Naive thymus-derived CD4-positive, alpha-beta T cell (primary cell): ENCODE measurements at regions not wholly inside any gene's neighbourhood (a gene's known extent, or its start where the extent isn't known, plus 50 kb on each side); places are given as distances from the start of the nearest gene placed in this dataset.
A peak's percentile ranks its signal among the peaks of the same experiment; 100 is the strongest.
"Not testable (repeated sequence)": the region's sequence is repeated elsewhere in the genome, so short reads cannot be mapped to it uniquely, and the experiment has no call there.

Experiments used
- ATAC-seq: fragments of 150-1000 bp; cut with Tn5 transposase; 2 replicates; pipeline ENCODE4 v1.10.0; 2021; ENCODE audit warnings: mild to moderate bottlenecking, moderate library complexity
- CTCF ChIA-PET: fragments of 350-600 bp; sonication (Branson Sonifier 250); formaldehyde crosslinking; loops from one replicate; lab custom pipeline; 2021; ENCODE audit warnings: antibody characterized with exemption; lab: Charles Lee
- POLR2A ChIA-PET: fragments of 350-600 bp; sonication (Branson Sonifier 250); formaldehyde crosslinking; loops from one replicate; lab custom pipeline; 2021; ENCODE audit warnings: antibody characterized with exemption, inconsistent platforms; lab: Charles Lee
- DNase-seq, 9 donors: peaks; one replicate each; pipeline versions ENCODE4 v3.0.0 to v3.0.0-alpha.2; 2020 to 2022; ENCODE audit warnings: mixed read lengths in 1 of 9
- H3K27ac ChIP-seq: one replicate; pipeline ENCODE4 v1.7.0; 2013; ENCODE audit warnings: mild to moderate bottlenecking, low read depth, low read length, moderate library complexity
- H3K27me3 ChIP-seq, 2 donors: one replicate each; pipeline ENCODE4 v1.7.0; 2013; ENCODE audit warnings: low read length in 2 of 2, mild to moderate bottlenecking in 2 of 2, moderate library complexity in 2 of 2; ENCODE audit not compliant: control insufficient read depth in 2 of 2, insufficient read depth in 2 of 2
- H3K36me3 ChIP-seq, 3 experiments: 1 replicate in 2 of 3; 2 replicates in 1 of 3; pipeline ENCODE4 v1.7.0; 2013; ENCODE audit warnings: low read length in 3 of 3, mild to moderate bottlenecking in 3 of 3, moderate library complexity in 1 of 3; ENCODE audit not compliant: insufficient read depth in 3 of 3, control insufficient read depth in 2 of 3
- H3K4me1 ChIP-seq, 2 donors: one replicate each; pipeline ENCODE4 v1.7.0; 2013; ENCODE audit warnings: low read length in 2 of 2, mild to moderate bottlenecking in 2 of 2, moderate library complexity in 1 of 2; ENCODE audit not compliant: control insufficient read depth in 2 of 2, insufficient read depth in 2 of 2
- H3K4me3 ChIP-seq: 2 replicates; pipeline ENCODE4 v1.7.0; 2013; ENCODE audit warnings: mild to moderate bottlenecking, low read length
- H3K9me3 ChIP-seq, 3 experiments: 1 replicate in 2 of 3; 2 replicates in 1 of 3; pipeline ENCODE4 v1.7.0; 2013; ENCODE audit warnings: low read length in 3 of 3; ENCODE audit not compliant: control insufficient read depth in 2 of 3
- H3K27ac Mint-ChIP-seq, 9 donors: one replicate each; pipeline ENCODE4 v1.8.0; 2020 to 2022; ENCODE audit warnings: mixed read lengths in 9 of 9, mild to moderate bottlenecking in 8 of 9, moderate library complexity in 5 of 9, inconsistent platforms in 2 of 9
- H3K27me3 Mint-ChIP-seq, 5 donors: one replicate each; pipeline ENCODE4 v1.8.0; 2021 to 2022; ENCODE audit warnings: mixed read lengths in 5 of 5, mild to moderate bottlenecking in 1 of 5
- H3K36me3 Mint-ChIP-seq, 5 donors: one replicate each; pipeline ENCODE4 v1.8.0; 2020 to 2022; ENCODE audit warnings: mixed read lengths in 5 of 5, mild to moderate bottlenecking in 3 of 5, inconsistent platforms in 1 of 5
- H3K4me1 Mint-ChIP-seq, 7 donors: one replicate each; pipeline ENCODE4 v1.8.0; 2020 to 2022; ENCODE audit warnings: mixed read lengths in 7 of 7, mild to moderate bottlenecking in 3 of 7, inconsistent platforms in 1 of 7
- H3K4me3 Mint-ChIP-seq, 10 donors: one replicate each; pipeline ENCODE4 v1.8.0; 2020 to 2022; ENCODE audit warnings: mild to moderate bottlenecking in 10 of 10, mixed read lengths in 10 of 10, moderate library complexity in 6 of 10, inconsistent platforms in 2 of 10
- H3K9me3 Mint-ChIP-seq, 11 donors: one replicate each; pipeline ENCODE4 v1.8.0; 2020 to 2022; ENCODE audit warnings: mixed read lengths in 11 of 11, mild to moderate bottlenecking in 4 of 11, inconsistent platforms in 1 of 11, moderate library complexity in 1 of 11
- intact Hi-C, 2 donors: fragments of 100-400 bp; cut with micrococcal nuclease; formaldehyde crosslinking; loops; one replicate each; pipeline ENCODE4 v1.15.1; 2023

GRCh38 chr7:112930787-112931186, 140.6 kb upstream of the TMEM168 start:
- peaks cover 10 to 81% (median 64%) of the 10 kb centered on the region in 7 donors for H3K4me1 Mint-ChIP-seq

GRCh38 chr7:112929421-112929820, 139.2 kb upstream of the TMEM168 start:
- Histone ChIP-seq H3K4me3 (no peak overlapping the region), H3K27ac (no peak overlapping the region), H3K27me3 (no peaks in the 10 kb centered on the region), H3K36me3 (no peaks in the 10 kb centered on the region), H3K4me1 (no peaks in the 10 kb centered on the region), H3K9me3 (no peaks in the 10 kb centered on the region)
- intact Hi-C loops: no loop called here
- Mint-ChIP-seq H3K36me3 (peaks cover 0 to 25% (median 4%) of the 10 kb centered on the region in 5 donors), H3K27me3 (no peaks in the 10 kb centered on the region), H3K9me3 (no peaks in the 10 kb centered on the region), H3K27ac (peak overlapping the region in 1 of 9 donors; percentile 51), H3K4me3 (no peak overlapping the region), H3K4me1 (peaks cover 10 to 69% (median 55%) of the 10 kb centered on the region in 7 donors)
- ChIA-PET CTCF (no interaction called here), POLR2A (interaction anchor here (0.7 kb wide), 1 partner anchor 10 kb away, joined by 3 read pairs; a partner anchor contains a TSS)
- DNase-seq (no peak), ATAC-seq (no peak)

More at GRCh38 chr7:112930787-112931186, 140.6 kb upstream of the TMEM168 start:
- peak overlapping the region in 1 of 9 donors; percentile 38 for H3K27ac Mint-ChIP-seq
- ATAC-seq: peak; percentile 49
- Histone ChIP-seq H3K9me3 (no peaks in the 10 kb centered on the region), H3K36me3 (no peaks in the 10 kb centered on the region), H3K27me3 (no peaks in the 10 kb centered on the region), H3K27ac (no peak overlapping the region), H3K4me1 (no peaks in the 10 kb centered on the region), H3K4me3 (no peak overlapping the region)
- H3K36me3 Mint-ChIP-seq: peaks cover 4 to 32% (median 5%) of the 10 kb centered on the region in 5 donors
- H3K27me3 Mint-ChIP-seq: no peaks in the 10 kb centered on the region
- POLR2A ChIA-PET: no interaction called here
- intact Hi-C loops: loop anchor here in 1 of 2 donors (10.0 kb wide), 1 partner anchor 1994 kb away; the partner anchor contains the start of gene MDFIC
- H3K9me3 Mint-ChIP-seq: no peaks in the 10 kb centered on the region
- DNase-seq: no peak
- H3K4me3 Mint-ChIP-seq: peak overlapping the region in 2 of 10 donors; percentile 21 to 41
- CTCF ChIA-PET: no interaction called here

- Mint-ChIP-seq H3K27me3 (no peaks in the 10 kb centered on the region), H3K4me3 (no peak overlapping the region), H3K27ac (peak overlapping the region in 1 of 9 donors; percentile 30), H3K9me3 (peaks cover 0 to 4% (median 0%) of the 10 kb centered on the region in 11 donors), H3K4me1 (peaks cover 3 to 37% (median 31%) of the 10 kb centered on the region in 7 donors), H3K36me3 (peaks cover 0 to 19% (median 0%) of the 10 kb centered on the region in 5 donors)
- Histone ChIP-seq H3K36me3 (no peaks in the 10 kb centered on the region), H3K9me3 (no peaks in the 10 kb centered on the region), H3K4me1 (no peaks in the 10 kb centered on the region), H3K27me3 (no peaks in the 10 kb centered on the region), H3K27ac (no peak overlapping the region), H3K4me3 (no peak overlapping the region)
- ATAC-seq (no peak), DNase-seq (no peak)
- POLR2A ChIA-PET: no interaction called here
- CTCF ChIA-PET: no interaction called here
- intact Hi-C loops: no loop called here
Measured at GRCh38 chr7:112926018-112926417, 135.8 kb upstream of the TMEM168 start.

GRCh38 chr7:112922546-112922945, 132.4 kb upstream of the TMEM168 start:
- H3K27me3 ChIP-seq, intact Hi-C loops, H3K36me3 ChIP-seq, H3K27ac ChIP-seq, H3K4me3 Mint-ChIP-seq, CTCF ChIA-PET, H3K27me3 Mint-ChIP-seq, H3K9me3 Mint-ChIP-seq, ATAC-seq, DNase-seq, POLR2A ChIA-PET, H3K4me1 ChIP-seq, H3K27ac Mint-ChIP-seq, H3K4me3 ChIP-seq, H3K9me3 ChIP-seq: not testable (repeated sequence)
- peaks cover 0 to 14% (median 0%) of the 10 kb centered on the region in 5 donors for H3K36me3 Mint-ChIP-seq
- peaks cover 0 to 13% (median 8%) of the 10 kb centered on the region in 7 donors for H3K4me1 Mint-ChIP-seq

GRCh38 chr7:112916431-112916830, 126.2 kb upstream of the TMEM168 start:
- intact Hi-C loops, ATAC-seq, H3K27me3 ChIP-seq, H3K4me3 ChIP-seq, CTCF ChIA-PET, H3K4me1 ChIP-seq, H3K27me3 Mint-ChIP-seq, H3K9me3 ChIP-seq, H3K27ac Mint-ChIP-seq, POLR2A ChIA-PET, H3K27ac ChIP-seq, H3K4me3 Mint-ChIP-seq, DNase-seq: not testable (repeated sequence)
- peaks cover 0 to 13% (median 7%) of the 10 kb centered on the region in 7 donors for H3K4me1 Mint-ChIP-seq
- peaks cover 0 to 12% (median 0%) of the 10 kb centered on the region in 3 experiments for H3K36me3 ChIP-seq
- H3K36me3 Mint-ChIP-seq: peaks cover 14 to 40% (median 28%) of the 10 kb centered on the region in 5 donors
- peaks cover 0 to 16% (median 5%) of the 10 kb centered on the region in 11 donors for H3K9me3 Mint-ChIP-seq

GRCh38 chr7:112908086-112908485, 117.9 kb upstream of the TMEM168 start:
- POLR2A ChIA-PET: interaction anchor here (0.6 kb wide), 1 partner anchor 725 kb away, joined by 3 read pairs; no protein-coding TSS in a partner anchor
- Mint-ChIP-seq H3K4me3 (no peak overlapping the region), H3K27me3 (no peaks in the 10 kb centered on the region), H3K9me3 (peaks cover 4 to 49% (median 18%) of the 10 kb centered on the region in 11 donors), H3K4me1 (peaks cover 0 to 8% (median 5%) of the 10 kb centered on the region in 7 donors), H3K36me3 (peaks cover 17 to 75% (median 69%) of the 10 kb centered on the region in 5 donors), H3K27ac (no peak overlapping the region)
- Histone ChIP-seq H3K27me3 (no peaks in the 10 kb centered on the region), H3K27ac (no peak overlapping the region), H3K4me1 (no peaks in the 10 kb centered on the region), H3K9me3 (peaks cover 0 to 4% (median 0%) of the 10 kb centered on the region in 3 experiments), H3K4me3 (no peak overlapping the region), H3K36me3 (peaks cover 0 to 9% (median 0%) of the 10 kb centered on the region in 3 experiments)
- intact Hi-C loops: no loop called here
- DNase-seq (no peak), ATAC-seq (no peak)
- CTCF ChIA-PET: interaction anchor here (0.7 to 0.8 kb wide), 2 partner anchors 38 to 114 kb away, joined by 3 to 6 read pairs; no protein-coding TSS in a partner anchor
